ENCODE measurements at regions not wholly inside any gene's neighbourhood (a gene's known extent, or its start where the extent isn't known, plus 50 kb on each side); places are given as distances from the start of the nearest gene placed in this dataset.

DNA sequence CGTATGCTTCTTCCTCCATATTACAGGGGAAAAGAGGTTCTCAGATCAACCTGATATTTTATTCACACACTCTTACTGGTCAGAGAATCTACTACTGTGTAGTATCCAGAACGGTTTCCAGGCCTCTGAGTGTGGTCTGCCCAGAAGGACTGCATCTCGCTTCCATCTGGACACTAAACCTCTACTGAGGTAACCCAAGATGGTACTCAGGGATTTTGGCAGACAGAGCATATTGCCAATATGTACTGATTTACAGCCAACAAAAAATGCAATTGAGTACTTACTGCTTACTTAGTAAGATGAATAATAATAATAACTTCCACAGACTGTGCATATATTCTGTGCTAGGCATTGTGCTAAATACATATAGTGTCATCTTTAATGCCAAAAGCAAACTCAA is 55.8 kb downstream of the CYRIA start:
- TF ChIP-seq RAD21 (conservative IDR thresholded peaks at IDR 0.05) (no peak), POLR2AphosphoS5 (IDR thresholded peaks at IDR 0.05) (no peak), EZH2 (IDR thresholded peaks at IDR 0.05; ENCODE audit: borderline replicate concordance, insufficient read depth, low read length, poor library complexity, severe bottlenecking) (no peak)
- TF ChIP-seq, protein P1, sequence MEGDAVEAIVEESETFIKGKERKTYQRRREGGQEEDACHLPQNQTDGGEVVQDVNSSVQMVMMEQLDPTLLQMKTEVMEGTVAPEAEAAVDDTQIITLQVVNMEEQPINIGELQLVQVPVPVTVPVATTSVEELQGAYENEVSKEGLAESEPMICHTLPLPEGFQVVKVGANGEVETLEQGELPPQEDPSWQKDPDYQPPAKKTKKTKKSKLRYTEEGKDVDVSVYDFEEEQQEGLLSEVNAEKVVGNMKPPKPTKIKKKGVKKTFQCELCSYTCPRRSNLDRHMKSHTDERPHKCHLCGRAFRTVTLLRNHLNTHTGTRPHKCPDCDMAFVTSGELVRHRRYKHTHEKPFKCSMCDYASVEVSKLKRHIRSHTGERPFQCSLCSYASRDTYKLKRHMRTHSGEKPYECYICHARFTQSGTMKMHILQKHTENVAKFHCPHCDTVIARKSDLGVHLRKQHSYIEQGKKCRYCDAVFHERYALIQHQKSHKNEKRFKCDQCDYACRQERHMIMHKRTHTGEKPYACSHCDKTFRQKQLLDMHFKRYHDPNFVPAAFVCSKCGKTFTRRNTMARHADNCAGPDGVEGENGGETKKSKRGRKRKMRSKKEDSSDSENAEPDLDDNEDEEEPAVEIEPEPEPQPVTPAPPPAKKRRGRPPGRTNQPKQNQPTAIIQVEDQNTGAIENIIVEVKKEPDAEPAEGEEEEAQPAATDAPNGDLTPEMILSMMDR (IDR thresholded peaks at IDR 0.05; ENCODE audit: poor library complexity, severe bottlenecking) = no peak
